Hypothalamus (tissue), 51 donors: ENCODE measurements at regions not wholly inside any gene's neighbourhood (a gene's known extent, or its start where the extent isn't known, plus 50 kb on each side); places are given as distances from the start of the nearest gene placed in this dataset.

Experiments
- DNase-seq, 51 donors: peaks; one replicate each; lab custom pipeline; 2025; lab: John Stamatoyannopoulos, UW

GRCh38 chr6:123747515-123747914 is 56.1 kb upstream of the NKAIN2 start:
- DNase-seq = no peak

GRCh38 chr6:123745895-123746294 is 57.8 kb upstream of the NKAIN2 start:
- DNase-seq = peak in 2 of 51 donors; percentile 2 to 6

DNA sequence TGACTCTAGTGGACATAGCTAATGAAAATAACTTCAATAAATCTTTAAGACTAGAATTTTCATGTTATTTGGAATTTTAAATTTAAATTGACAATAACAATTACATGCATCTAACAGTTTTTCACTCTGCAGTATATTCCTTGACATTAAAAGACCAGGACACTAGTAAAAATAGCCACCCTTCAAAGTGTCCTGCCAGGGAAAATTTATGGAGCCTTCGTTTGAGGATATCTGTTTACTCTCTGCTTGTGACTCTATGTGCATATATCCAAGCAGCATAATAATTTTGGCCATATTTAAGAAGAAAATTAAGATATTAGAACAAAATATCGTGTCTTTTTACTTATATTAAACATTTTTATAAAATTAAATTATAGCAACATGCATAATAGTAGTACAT is 58.8 kb upstream of the NKAIN2 start:
- no peak for DNase-seq

DNA sequence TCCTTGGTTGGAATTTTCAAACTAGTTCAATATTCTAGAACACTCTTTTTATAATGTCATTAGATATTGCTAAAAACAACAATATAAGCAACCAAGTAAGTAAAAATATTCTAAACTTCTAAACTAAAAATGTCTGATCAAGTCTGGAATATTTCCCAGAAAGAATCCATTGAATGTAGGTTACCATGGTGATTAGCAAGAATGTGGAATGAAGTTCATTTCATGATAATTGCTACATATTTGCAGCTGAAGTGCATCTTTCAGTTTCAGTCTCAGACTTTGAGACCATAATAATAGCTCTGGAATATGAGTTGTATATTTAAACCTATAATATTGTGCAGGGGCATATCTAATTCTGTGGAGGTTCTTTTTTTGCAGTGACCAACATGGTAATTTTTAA is 61.0 kb upstream of the NKAIN2 start:
- DNase-seq = no peak

- DNase-seq = no peak
Measured at GRCh38 chr6:123733180-123733579, 70.5 kb upstream of the NKAIN2 start.

GRCh38 chr6:123716506-123716905 is 79.8 kb upstream of the TRDN start:
- no peak for DNase-seq

DNA sequence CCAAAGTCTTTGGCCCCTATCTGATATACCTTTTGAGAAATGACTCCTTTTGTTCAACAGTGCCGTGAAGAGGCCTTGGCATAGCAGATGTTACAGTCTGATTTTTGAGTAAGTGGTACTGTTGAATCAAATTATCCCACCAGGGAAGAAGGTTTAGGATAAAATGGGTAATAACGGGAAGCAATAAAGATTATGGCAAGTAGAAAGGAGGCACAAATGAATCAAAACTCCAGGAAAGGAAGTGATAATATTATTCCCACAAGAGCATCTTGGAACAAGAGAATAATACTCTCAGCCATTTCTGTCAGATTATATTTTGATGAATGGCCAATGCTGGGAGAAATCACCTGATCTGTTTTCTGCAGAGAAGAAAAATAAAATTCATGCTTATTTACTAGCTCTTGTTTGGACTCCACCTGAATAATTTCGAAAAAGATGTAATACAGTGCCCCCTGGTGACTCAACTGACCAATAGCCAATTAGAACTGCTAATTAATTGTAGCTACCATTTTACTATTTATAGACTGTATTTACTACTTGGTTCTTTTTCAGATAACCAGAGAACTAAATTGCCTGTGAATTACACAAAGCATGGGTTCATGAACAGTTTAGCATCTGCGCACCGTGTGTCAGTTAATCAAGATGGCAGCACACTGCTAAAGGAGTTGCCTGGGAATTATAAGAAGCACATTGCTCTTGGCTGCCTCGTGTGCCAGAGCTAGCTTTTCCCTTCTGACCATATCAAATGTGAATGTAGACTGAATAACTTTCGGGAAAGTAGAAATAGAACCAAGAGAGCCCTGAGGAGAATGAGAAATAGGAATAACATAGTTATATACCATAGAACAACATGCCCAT is 78.5 kb upstream of the TRDN start:
- DNase-seq = peak in 4 of 51 donors; percentile 12 to 28 (median 18)

- no peak for DNase-seq
Measured at GRCh38 chr6:123712831-123713230, 76.1 kb upstream of the TRDN start.

DNA sequence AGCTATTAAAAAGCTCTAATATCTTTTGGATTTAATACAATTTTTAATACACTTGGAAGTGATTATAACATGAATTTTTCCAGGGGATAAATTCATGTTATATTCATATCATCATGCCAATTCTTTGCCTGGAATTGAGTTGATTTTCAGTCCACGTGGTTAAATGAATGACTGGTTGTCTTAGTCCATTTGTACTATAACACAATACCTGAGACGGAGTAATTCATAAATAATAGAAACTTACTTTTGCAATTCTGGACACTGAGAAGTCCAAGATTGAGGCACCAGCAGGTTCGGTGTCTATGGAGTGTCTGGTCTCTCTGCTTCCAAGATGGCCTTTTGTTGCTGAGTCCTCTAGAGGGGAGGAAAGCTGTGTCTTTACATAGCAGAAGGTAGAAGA is 66.2 kb upstream of the TRDN start:
- DNase-seq = no peak

- DNase-seq = no peak
Measured at GRCh38 chr6:123687864-123688263, 51.1 kb upstream of the TRDN start.
